HG03045 (cell line): ENCODE measurements at regions not wholly inside any gene's neighbourhood (a gene's known extent, or its start where the extent isn't known, plus 50 kb on each side); places are given as distances from the start of the nearest gene placed in this dataset.
A peak's percentile ranks its signal among the peaks of the same experiment; 100 is the strongest.
"Not testable (repeated sequence)": the region's sequence is repeated elsewhere in the genome, so short reads cannot be mapped to it uniquely, and the experiment has no call there.

Experiments
- ATAC-seq: cut with Tn5 transposase; IDR thresholded peaks from one replicate; pipeline ENCODE4 v1.9.1; 2021; ENCODE audit warnings: mild to moderate bottlenecking, moderate library complexity; ENCODE audit not compliant: unreplicated experiment

- ATAC-seq = no peak
Measured at GRCh38 chr12:103011974-103012763, 54.7 kb downstream of the ASCL1 start.

- ATAC-seq = no peak
Measured at GRCh38 chr12:103012884-103013283, 55.4 kb downstream of the ASCL1 start.

DNA sequence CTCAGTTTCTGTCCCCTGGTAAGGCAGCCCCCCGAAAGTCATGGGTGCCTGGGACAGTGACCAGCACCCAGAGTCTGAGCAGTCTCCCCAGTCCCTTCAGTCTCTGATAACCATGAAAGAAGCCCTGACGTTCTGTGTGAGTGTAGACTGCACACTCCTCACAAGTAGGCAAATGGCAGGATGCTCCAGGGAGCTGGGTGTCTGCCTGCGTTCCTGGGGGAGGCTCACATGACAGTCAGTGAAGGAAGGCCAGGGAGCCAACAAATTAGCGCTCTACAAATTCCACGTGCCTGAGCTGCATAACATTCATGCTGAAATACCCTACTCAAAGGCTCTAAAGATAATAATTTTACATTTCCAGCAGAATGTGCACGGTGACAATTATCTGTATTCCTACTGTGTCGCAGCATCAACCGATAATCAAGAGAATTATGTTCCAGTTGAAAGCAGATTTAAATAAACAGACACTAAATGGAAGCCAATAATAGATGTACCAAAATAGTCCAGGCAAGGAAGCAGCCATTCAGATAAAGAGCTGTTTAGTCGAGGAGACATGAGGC is 56.3 kb downstream of the ASCL1 start:
- no peak for ATAC-seq

DNA sequence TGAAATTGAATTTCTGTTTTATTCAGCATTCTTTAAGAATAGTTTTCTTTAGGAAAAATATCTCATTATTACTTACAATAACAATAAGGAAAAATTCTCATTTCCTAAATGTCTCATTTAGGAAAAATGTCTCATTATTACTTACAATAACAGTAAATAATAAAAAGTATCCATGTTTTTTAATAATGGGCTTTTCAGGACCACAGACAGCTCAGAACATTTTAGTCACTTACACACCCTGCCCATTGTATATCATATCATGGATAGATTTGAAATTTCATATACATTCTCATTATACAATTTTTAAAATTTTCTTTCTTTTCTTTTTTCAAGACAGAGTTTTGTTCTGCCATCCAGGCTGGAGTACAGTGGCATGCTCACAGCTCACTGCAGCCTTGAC is 58.9 kb downstream of the ASCL1 start:
- ATAC-seq = no peak

GRCh38 chr12:103020839-103021238 is 63.4 kb downstream of the ASCL1 start:
- no peak for ATAC-seq

GRCh38 chr12:103021538-103022218 is 64.2 kb downstream of the ASCL1 start:
- ATAC-seq = no peak

DNA sequence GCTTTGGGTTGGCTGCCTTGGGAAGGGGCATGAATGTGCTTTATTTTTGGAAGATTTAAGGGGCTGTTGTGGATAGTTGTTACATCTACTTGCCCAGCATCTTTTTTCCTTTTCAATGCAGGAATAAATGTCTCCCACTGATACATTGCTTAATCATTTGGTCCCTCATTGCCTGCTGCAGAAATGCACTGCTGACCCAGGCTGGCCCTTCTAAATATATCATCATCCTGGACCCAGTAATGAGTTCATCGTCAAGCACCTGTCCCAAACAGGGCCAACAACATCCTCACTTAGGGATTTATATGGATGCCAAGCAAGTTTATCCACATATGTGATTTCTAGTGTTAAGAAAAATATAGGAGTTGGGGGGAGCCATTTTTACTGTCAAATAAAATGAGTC is 67.2 kb downstream of the ASCL1 start:
- no peak for ATAC-seq

- ATAC-seq = not testable (repeated sequence)
Measured at GRCh38 chr12:103026643-103027042, 69.2 kb downstream of the ASCL1 start.

- no peak for ATAC-seq
Measured at GRCh38 chr12:103028881-103029639, 71.6 kb downstream of the ASCL1 start.

- no peak for ATAC-seq
Measured at GRCh38 chr12:103036581-103037214, 79.2 kb downstream of the ASCL1 start.

- no peak for ATAC-seq
Measured at GRCh38 chr12:103043531-103044486, 86.3 kb downstream of the ASCL1 start.

GRCh38 chr12:103046154-103046553 is 88.7 kb downstream of the ASCL1 start:
- no peak for ATAC-seq

GRCh38 chr12:103050273-103050672 is 92.8 kb downstream of the ASCL1 start:
- ATAC-seq = no peak

GRCh38 chr12:103053089-103053488 is 95.6 kb downstream of the ASCL1 start:
- ATAC-seq = no peak

DNA sequence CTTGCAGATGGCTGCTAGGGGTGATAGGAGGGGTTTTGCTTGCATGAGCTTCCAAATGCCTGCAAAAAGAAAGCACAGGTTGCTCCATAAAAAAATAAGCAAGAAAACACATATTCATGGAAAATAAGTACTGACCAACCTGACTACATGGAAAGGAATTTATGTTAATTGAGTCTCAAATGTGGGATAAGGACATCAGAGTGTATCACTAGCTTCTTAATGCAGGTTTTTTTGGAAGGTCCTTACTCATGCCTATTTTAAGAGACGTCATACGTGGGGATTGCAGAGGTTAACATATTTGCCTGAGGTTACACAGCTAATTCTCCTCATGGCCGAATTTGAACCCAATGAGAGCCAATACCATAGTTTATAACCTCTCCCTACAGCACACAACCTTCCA is 116.2 kb downstream of the ASCL1 start:
- ATAC-seq = no peak

- no peak for ATAC-seq
Measured at GRCh38 chr12:103075848-103076247, 118.4 kb downstream of the ASCL1 start.

GRCh38 chr12:103077108-103077773 is 119.8 kb downstream of the ASCL1 start:
- ATAC-seq = no peak

DNA sequence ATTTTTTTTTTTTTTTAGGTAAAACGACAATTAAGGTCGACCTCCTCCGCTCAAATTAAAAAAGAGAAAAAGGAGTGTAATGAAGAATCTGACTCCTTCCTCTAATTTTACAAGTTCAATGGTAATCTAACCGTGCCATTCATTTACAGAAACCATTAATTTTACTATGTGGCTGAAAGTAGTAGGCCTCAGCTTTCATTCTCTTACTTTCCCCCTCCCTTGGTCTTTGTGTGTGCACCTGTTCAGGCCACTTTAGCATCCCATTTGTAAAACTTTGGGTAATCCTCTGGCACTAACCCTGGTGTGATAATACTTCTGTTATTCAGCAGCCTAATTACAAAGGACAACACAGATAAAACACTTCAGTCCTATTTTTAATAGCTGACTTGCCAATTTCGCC is 128.1 kb downstream of the ASCL1 start:
- peak; percentile 53 for ATAC-seq

DNA sequence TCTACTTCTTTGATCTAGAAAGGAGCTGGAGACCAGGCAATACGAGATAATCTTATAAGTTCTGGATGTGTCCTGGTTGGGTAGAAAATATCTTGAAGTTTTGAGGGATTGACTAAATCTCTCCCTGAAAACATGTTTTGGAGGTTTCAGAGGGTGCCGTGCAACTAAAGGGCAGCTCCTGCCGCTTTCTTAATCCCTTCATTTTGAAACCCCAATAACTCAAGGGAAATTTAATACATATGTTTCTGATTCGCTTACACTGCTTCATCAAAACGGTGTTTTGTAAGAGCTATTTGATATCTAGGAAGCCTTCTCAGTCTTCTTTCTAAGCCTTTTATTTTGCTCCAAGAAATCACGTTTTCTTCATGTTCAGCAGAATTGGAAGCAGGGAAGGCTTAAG is 129.0 kb downstream of the ASCL1 start:
- ATAC-seq = no peak
